SW 1271 (cell line): ENCODE measurements at regions not wholly inside any gene's neighbourhood (a gene's known extent, or its start where the extent isn't known, plus 50 kb on each side); places are given as distances from the start of the nearest gene placed in this dataset.
"Not testable (repeated sequence)": the region's sequence is repeated elsewhere in the genome, so short reads cannot be mapped to it uniquely, and the experiment has no call there.

Source experiments
- DNase-seq, 2 experiments: peaks; one replicate each; lab custom pipeline; 2025; lab: John Stamatoyannopoulos, UW

GRCh38 chr7:131047651-131048304 is 279.9 kb upstream of the MKLN1 start:
- no peak for DNase-seq

DNA sequence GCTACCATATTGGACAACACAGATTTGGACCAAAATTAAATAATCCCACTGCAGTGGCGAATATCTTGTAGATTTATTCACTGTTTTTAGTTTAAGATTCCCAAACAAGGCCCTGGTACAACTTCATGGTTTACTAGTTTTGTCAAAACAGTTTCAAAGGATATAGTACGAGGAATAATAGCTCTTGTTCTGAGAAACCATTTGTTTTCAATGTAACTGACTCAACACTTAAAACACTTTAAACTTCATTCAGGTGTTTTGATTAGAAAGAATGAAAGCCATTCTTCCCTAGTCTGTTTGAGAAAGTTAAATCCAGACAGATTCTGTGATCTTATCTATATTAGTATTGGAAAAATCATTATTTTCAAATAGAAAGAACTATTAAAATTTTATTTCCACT is 276.4 kb upstream of the MKLN1 start:
- DNase-seq: no peak

DNA sequence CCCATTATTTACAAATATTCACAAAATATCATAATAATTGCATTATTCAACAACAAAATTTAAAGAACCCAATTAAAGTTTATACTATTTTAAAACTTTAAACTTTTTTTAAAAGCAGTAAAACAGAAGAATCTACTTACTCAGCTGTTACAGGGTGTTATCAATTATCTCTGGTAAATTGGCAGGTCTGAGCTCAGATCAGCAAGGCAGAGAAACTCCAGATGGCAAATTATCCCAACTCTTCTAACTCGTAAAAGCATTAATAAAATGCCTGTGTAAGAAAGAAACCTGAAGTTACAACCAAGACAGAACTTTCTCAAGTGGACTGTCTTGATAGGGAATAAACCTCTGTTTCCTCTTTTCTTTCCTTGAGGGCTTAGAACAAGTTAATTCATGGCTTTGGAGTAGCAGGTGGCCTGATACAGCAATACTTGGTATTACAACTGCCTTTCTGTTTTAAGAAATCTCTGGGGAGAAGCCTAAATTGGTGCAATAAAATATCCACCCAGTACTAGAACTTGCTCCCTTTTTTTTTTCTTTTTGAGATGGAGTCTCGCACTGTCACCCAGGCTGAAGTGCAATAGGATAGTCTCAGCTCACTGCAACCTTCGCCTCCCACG is 275.3 kb upstream of the MKLN1 start:
- DNase-seq: no peak

DNA sequence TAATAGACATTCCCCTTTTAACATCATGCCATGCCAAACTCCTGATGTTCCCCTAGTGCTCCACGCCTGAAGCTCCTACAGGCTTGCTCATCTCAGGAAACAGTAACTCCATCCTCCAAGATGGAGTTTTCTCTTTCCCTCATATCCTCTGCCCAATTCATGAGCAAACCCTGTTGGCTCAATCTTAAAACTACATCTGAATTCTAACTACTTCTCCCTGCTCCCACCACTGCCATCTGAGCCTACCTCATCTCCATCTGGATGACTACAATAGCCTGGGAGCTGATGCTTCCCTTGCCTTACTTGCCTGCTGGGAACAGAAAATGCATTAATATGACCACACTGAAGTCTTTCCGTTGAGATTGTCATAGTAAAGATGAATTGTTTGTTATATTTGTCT is 271.7 kb upstream of the MKLN1 start:
- DNase-seq: no peak

DNA sequence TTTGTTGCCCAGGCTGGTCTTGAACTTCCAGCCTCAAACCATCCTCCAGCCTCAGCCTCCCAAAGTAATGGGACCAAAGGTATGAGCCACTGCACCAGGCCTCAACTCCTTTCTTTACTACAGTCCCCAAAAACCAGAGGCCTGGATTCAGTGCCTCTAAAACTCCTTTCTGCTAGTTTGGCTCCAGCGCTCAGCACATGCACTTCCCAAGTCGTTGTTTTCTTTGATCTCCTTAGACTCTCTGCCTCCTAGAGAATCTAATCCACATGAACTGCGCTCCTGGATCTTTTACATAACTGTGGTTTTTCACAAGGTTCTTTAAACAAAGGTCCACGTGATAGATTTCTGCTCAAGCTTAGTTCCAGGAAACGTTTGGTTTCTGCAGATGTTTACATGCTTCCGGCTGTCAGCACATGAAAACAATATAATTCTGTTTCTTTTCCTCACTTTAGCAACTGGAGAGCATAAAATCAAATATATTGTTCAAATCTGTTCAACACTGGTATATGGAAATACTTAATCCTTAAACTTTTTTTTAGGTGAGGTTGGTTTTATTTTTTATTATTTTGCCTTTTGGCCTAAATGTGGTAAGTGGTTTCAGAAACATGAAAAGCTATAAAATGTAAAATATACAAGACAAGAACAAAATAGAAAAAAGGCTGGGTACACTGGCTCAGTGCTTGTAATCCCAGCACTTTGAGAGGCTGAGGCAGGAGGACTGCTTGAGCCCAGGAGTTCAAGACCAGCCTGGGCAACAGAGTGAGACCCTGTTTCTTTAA is 270.5 kb upstream of the MKLN1 start:
- no peak for DNase-seq

GRCh38 chr7:131057794-131058070 is 269.9 kb upstream of the MKLN1 start:
- DNase-seq: no peak

DNA sequence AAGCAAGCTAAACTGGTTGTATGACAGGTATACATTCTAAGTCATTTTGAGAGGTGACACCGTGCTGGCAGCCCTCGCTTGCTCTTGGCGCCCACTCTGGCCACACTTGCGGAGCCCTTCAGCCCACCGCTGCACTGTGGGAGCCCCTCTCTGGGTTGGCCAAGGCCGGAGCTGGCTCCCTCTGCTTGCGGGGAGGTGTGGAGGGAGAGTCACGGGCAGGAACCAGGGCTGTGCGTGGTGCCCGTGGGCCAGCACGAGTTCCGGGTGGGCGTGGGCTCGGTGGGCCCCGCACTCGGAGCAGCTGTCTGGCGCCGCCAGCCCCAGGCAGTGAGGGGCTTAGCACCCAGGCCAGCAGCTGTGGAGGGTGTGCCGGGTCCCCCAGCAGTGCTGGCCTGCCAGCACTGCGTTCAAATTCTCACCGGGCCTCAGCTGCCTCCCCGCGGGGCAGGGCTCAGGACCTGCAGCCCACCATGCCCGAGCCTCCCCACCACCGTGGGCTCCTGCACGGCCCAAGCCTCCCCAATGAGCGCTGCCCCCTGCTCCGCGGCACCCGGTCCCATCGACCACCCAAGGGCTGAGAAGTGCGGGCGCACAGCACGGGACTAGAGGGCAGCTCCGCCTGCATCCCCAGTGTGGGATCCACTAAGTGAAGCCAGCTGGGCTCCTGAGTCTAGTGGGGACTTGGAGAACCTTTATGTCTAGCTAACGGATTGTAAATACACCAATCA is 269.0 kb upstream of the MKLN1 start:
- DNase-seq: not testable (repeated sequence)

GRCh38 chr7:131059401-131059800 is 268.3 kb upstream of the MKLN1 start:
- not testable (repeated sequence) for DNase-seq

- no peak for DNase-seq
Measured at GRCh38 chr7:131061158-131061557, 266.5 kb upstream of the MKLN1 start.

DNA sequence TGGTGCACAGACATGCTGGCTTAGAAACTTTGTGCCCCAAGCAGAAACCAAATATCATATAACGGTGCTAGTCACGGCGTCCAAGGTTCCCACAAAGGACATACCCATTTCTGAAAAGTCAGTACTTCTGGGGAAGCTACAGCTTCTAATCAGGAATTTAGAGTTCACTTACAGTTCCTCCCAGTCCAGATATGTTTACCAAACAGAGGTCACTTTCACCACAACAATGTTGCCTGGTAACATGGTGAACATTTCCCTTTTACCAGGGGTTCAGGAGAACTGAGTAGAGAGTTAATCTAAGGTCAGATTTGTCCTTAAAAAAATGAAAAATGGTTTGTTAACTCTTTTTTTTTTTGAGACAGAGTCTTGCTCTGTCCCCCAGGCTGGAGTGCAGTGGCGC is 265.9 kb upstream of the MKLN1 start:
- peak in 1 of 2 experiments; percentile 16 for DNase-seq

DNA sequence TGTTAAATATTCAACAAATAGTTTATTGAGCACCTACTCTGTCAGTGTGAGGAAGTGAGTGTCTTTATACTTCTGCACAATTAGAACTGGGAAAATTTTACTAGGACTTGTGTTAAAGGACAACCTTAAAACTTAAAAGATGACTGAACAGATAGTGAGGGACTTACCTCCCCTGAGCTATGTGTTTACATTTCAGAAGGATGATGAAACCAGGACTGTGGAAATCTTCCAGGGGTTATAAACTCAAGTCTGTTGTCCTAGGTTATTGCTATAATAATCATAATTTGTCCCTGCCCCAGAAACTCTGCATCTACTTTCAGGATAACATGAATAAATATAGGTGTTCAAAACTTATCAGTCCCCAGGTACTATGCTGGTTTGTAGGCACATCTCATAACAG is 261.0 kb upstream of the MKLN1 start:
- no peak for DNase-seq

DNA sequence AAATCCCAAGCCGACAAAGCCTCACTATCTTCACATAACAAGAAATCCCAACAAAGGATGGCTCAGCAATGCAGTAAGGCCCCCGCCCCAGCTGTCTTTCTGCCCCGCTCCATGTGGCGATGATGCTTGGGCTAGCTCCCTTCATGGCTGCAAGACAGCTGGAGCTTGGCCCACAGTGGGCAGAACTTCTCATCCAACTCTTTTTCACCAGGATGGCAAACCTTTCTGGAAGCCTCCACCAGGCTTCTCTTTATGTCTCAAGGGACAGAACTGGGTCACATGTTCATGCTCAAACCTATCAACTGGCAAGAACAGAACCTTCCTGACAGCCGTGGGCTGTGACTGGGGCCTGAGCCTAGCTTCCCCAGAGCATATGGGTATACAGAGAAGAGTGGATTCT is 260.5 kb upstream of the MKLN1 start:
- DNase-seq: no peak

GRCh38 chr7:131068604-131069021 is 259.1 kb upstream of the MKLN1 start:
- peak; percentile 5 to 53 for DNase-seq

GRCh38 chr7:131071786-131072504 is 255.7 kb upstream of the MKLN1 start:
- DNase-seq: peak; percentile 66 to 89

GRCh38 chr7:131072505-131073091 is 255.1 kb upstream of the MKLN1 start:
- peak in 1 of 2 experiments; percentile 58 for DNase-seq

DNA sequence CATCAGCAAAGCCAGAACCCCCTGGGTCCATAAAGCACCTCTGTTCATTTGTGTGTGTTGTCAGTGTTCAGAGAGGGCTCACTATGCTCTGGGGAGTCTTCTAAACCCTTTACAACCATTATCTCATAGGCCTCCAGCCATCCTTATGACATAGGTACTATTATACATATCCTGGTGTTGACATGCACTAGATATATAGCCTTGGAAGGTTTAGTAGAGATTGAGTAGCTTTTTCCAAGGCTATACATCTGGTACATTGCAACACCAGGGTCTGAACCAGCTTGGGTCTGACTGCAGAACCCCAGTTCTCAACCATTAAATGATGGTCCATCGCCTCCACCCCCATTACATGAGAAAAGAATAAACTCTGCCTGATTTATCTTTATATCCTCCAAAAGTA is 253.6 kb upstream of the MKLN1 start:
- no peak for DNase-seq

- no peak for DNase-seq
Measured at GRCh38 chr7:131074585-131074984, 253.1 kb upstream of the MKLN1 start.

GRCh38 chr7:131075406-131075805 is 252.3 kb upstream of the MKLN1 start:
- no peak for DNase-seq

DNA sequence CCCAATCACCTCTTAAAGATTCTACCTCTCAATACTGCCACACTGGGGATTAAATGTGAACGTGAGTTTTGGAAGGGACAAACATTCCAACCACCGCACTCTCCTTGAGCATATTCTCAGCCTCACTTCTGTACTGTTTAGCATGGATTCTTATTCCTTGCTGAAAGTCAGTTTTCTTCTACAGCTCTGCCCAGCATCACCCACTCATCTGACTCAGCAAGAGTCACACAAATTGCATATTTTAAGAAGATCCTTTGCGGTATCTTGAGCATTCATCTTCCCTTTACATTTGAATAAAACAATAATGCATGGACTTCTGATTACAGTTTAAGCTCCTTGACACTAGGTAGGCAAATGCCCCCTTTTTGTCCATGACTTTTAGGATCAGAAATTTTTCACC is 251.6 kb upstream of the MKLN1 start:
- DNase-seq: no peak

- DNase-seq: no peak
Measured at GRCh38 chr7:131076711-131077181, 250.9 kb upstream of the MKLN1 start.

DNA sequence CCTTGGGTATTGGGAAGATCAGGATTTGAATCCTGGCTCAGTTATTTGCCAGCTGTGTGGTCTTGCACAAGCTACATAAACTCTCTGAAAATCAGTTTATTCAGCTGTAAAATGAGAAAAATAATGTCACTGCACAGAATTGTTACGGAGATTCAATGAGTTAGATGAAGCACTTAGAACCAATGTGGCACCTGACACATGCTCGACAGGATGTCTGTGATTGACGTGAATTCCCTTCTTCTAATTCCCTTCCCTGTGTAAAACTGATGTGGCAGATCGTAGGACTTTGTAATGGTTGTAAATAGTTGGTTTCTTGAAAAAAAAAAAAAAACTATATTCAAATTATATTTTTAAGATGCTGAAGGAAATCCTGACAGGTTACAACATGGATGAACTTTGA is 249.9 kb upstream of the MKLN1 start:
- no peak for DNase-seq

DNA sequence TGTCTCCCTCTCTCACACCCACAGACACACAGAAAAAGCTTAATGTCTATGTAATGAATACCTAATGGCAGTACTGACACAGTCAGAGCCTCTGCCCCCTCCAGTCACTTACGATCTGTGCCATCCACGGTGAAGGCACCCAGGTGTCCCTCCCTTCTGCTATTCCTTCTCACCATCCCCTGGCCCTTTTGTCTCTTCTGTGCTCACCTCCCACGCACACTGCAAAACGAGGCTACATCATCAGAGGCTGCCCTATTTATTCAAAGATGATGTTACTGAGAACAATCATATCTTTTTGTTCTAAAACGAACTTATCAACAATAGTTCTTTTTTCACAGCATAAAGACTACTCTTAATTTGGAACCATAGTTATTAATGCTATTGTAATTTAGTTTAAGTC is 246.9 kb upstream of the MKLN1 start:
- no peak for DNase-seq
